Breast epithelium (tissue), 4 donors: ENCODE measurements at regions not wholly inside any gene's neighbourhood (a gene's known extent, or its start where the extent isn't known, plus 50 kb on each side); places are given as distances from the start of the nearest gene placed in this dataset.

Experiments used
- DNase-seq, 2 donors: peaks; one replicate each; pipeline ENCODE4 v3.0.0-alpha.2; 2019; ENCODE audit warnings: low spot score in 2 of 2
- H3K27ac ChIP-seq, 2 donors: fragments of 200-600 bp; sonication (generic) in 1 of 2; one replicate each; pipeline ENCODE4 v1.5.1; 2016 to 2019; ENCODE audit warnings: mild to moderate bottlenecking in 1 of 2
- H3K27me3 ChIP-seq, 2 donors: fragments of 200-600 bp; sonication (generic) in 1 of 2; one replicate each; pipeline versions ENCODE4 v1.5.1 to v1.6.0; 2017 to 2019; ENCODE audit warnings: control low read depth in 1 of 2, mild to moderate bottlenecking in 1 of 2
- H3K36me3 ChIP-seq: fragments of 200-600 bp; one replicate; pipeline ENCODE4 v1.5.1; 2019
- H3K4me1 ChIP-seq, 2 donors: fragments of 200-600 bp; sonication (generic); one replicate each; pipeline ENCODE4 v1.5.1; 2016 to 2019; ENCODE audit warnings: control low read depth in 1 of 2
- H3K4me3 ChIP-seq, 3 donors: fragments of 200-600 bp; sonication (generic); 1 replicate in 2 of 3; 2 replicates in 1 of 3; pipeline ENCODE4 v1.5.1; 2016 to 2019; ENCODE audit warnings: mild to moderate bottlenecking in 3 of 3, moderate library complexity in 2 of 3
- H3K9me3 ChIP-seq, 2 donors: fragments of 200-600 bp; sonication (generic) in 1 of 2; one replicate each; pipeline ENCODE4 v1.5.1; 2016 to 2019; ENCODE audit warnings: control low read depth in 1 of 2
- CTCF ChIP-seq, 3 donors: fragments of 450-650 bp; IDR thresholded peaks; one replicate each; pipeline ENCODE4 v1.5.1; 2016 to 2017; ENCODE audit warnings: antibody characterized with exemption in 3 of 3, mild to moderate bottlenecking in 3 of 3, moderate library complexity in 3 of 3
- POLR2A ChIP-seq: fragments of 450-650 bp; IDR thresholded peaks from one replicate; pipeline ENCODE4 v1.6.1; 2016; ENCODE audit warnings: antibody characterized with exemption, mild to moderate bottlenecking, moderate library complexity
- POLR2AphosphoS5 ChIP-seq, 3 donors: sonication (generic); formaldehyde crosslinking; IDR thresholded peaks; one replicate each; pipeline ENCODE4 v1.6.1; 2017; ENCODE audit warnings: antibody characterized with exemption in 3 of 3
- intact Hi-C: fragments of 100-400 bp; cut with DNase I; formaldehyde crosslinking; loops from one replicate; pipeline ENCODE4 v1.15.1; 2023; ENCODE audit warnings: low total_unique reads

- Histone ChIP-seq H3K36me3 (no peaks in the 10 kb centered on the region), H3K4me1 (no peaks in the 10 kb centered on the region), H3K27me3 (no peaks in the 10 kb centered on the region), H3K9me3 (no peaks in the 10 kb centered on the region), H3K4me3 (no peak overlapping the region), H3K27ac (no peak overlapping the region)
- intact Hi-C loops: no loop called here
- TF ChIP-seq POLR2AphosphoS5 (IDR thresholded peaks at IDR 0.05): no peak
- TF ChIP-seq POLR2A: no peak
- TF ChIP-seq CTCF (IDR thresholded peaks at IDR 0.05): no peak
- DNase-seq: no peak
Measured at GRCh38 chr9:101966691-101967090, 228.2 kb upstream of the GRIN3A start.

GRCh38 chr9:101957705-101958104 is 219.3 kb upstream of the GRIN3A start:
- no peaks in the 10 kb centered on the region for H3K36me3 ChIP-seq
- intact Hi-C loops: no loop called here
- TF ChIP-seq CTCF (IDR thresholded peaks at IDR 0.05): no peak
- no peak for TF ChIP-seq POLR2AphosphoS5 (IDR thresholded peaks at IDR 0.05)
- no peak for TF ChIP-seq POLR2A
- H3K4me3 ChIP-seq: no peak overlapping the region
- no peaks in the 10 kb centered on the region for H3K4me1 ChIP-seq
- no peak overlapping the region for H3K27ac ChIP-seq
- H3K9me3 ChIP-seq: no peaks in the 10 kb centered on the region
- no peaks in the 10 kb centered on the region for H3K27me3 ChIP-seq
- DNase-seq: no peak

GRCh38 chr9:101951598-101951997 is 213.2 kb upstream of the GRIN3A start:
- H3K4me3 ChIP-seq: no peak overlapping the region
- TF ChIP-seq POLR2A (no peak), POLR2AphosphoS5 (IDR thresholded peaks at IDR 0.05) (no peak)
- intact Hi-C loops: no loop called here
- no peaks in the 10 kb centered on the region for H3K36me3 ChIP-seq
- H3K27ac ChIP-seq: no peak overlapping the region
- H3K9me3 ChIP-seq: no peaks in the 10 kb centered on the region
- no peaks in the 10 kb centered on the region for H3K27me3 ChIP-seq
- no peak for DNase-seq
- H3K4me1 ChIP-seq: no peaks in the 10 kb centered on the region

GRCh38 chr9:101931756-101932155 is 193.3 kb upstream of the GRIN3A start:
- no peaks in the 10 kb centered on the region for H3K27me3 ChIP-seq
- TF ChIP-seq POLR2AphosphoS5 (IDR thresholded peaks at IDR 0.05): no peak
- no peak for TF ChIP-seq POLR2A
- TF ChIP-seq CTCF (IDR thresholded peaks at IDR 0.05): no peak
- H3K4me3 ChIP-seq: no peak overlapping the region
- no peak overlapping the region for H3K27ac ChIP-seq
- no peak for DNase-seq
- no peaks in the 10 kb centered on the region for H3K9me3 ChIP-seq
- H3K36me3 ChIP-seq: no peaks in the 10 kb centered on the region
- no peaks in the 10 kb centered on the region for H3K4me1 ChIP-seq
- intact Hi-C loops: no loop called here

GRCh38 chr9:101930783-101931182 is 192.3 kb upstream of the GRIN3A start:
- H3K36me3 ChIP-seq: no peaks in the 10 kb centered on the region
- intact Hi-C loops: no loop called here
- no peak for TF ChIP-seq POLR2A
- TF ChIP-seq CTCF (IDR thresholded peaks at IDR 0.05): no peak
- no peak for TF ChIP-seq POLR2AphosphoS5 (IDR thresholded peaks at IDR 0.05)
- no peak overlapping the region for H3K27ac ChIP-seq
- H3K9me3 ChIP-seq: no peaks in the 10 kb centered on the region
- H3K27me3 ChIP-seq: no peaks in the 10 kb centered on the region
- DNase-seq: no peak
- H3K4me1 ChIP-seq: no peaks in the 10 kb centered on the region
- no peak overlapping the region for H3K4me3 ChIP-seq

- no peak for TF ChIP-seq POLR2A
- TF ChIP-seq POLR2AphosphoS5 (IDR thresholded peaks at IDR 0.05): no peak
- no peak for TF ChIP-seq CTCF (IDR thresholded peaks at IDR 0.05)
- intact Hi-C loops: no loop called here
- H3K36me3 ChIP-seq: no peaks in the 10 kb centered on the region
- no peaks in the 10 kb centered on the region for H3K4me1 ChIP-seq
- no peak overlapping the region for H3K27ac ChIP-seq
- no peak overlapping the region for H3K4me3 ChIP-seq
- H3K27me3 ChIP-seq: no peaks in the 10 kb centered on the region
- DNase-seq: no peak
- H3K9me3 ChIP-seq: no peaks in the 10 kb centered on the region
Measured at GRCh38 chr9:101925498-101925897, 187.1 kb upstream of the GRIN3A start.
